Smooth muscle cell (in vitro differentiated cells): ENCODE measurements at regions not wholly inside any gene's neighbourhood (a gene's known extent, or its start where the extent isn't known, plus 50 kb on each side); places are given as distances from the start of the nearest gene placed in this dataset.
"Not testable (repeated sequence)": the region's sequence is repeated elsewhere in the genome, so short reads cannot be mapped to it uniquely, and the experiment has no call there.

Experiments used
- DNase-seq: peaks from one replicate; lab custom pipeline; 2025; ENCODE audit not compliant: unreplicated experiment; lab: John Stamatoyannopoulos, UW
- H2AFZ ChIP-seq: fragments of 200-600 bp; sonication (generic); 2 replicates; pipeline ENCODE4 v1.6.0; 2016; ENCODE audit warnings: antibody characterized with exemption, low read depth, mild to moderate bottlenecking
- H3F3A ChIP-seq: fragments of 200-600 bp; sonication (generic); 2 replicates; pipeline ENCODE4 v1.6.0; 2017; ENCODE audit warnings: antibody characterized with exemption, low read depth
- H3K27ac ChIP-seq: fragments of 200-600 bp; sonication (generic); 2 replicates; pipeline ENCODE4 v1.5.1; 2016; ENCODE audit warnings: low read depth, mild to moderate bottlenecking
- H3K27me3 ChIP-seq: fragments of 200-600 bp; sonication (generic); 2 replicates; pipeline ENCODE4 v1.6.1; 2016; ENCODE audit warnings: low read depth, mild to moderate bottlenecking
- H3K36me3 ChIP-seq: fragments of 200-600 bp; sonication (generic); 2 replicates; pipeline ENCODE4 v1.5.1; 2016; ENCODE audit warnings: low read depth
- H3K4me1 ChIP-seq: fragments of 200-600 bp; sonication (generic); 2 replicates; pipeline ENCODE4 v1.5.1; 2016; ENCODE audit warnings: low read depth
- H3K4me2 ChIP-seq: fragments of 200-600 bp; sonication (generic); 2 replicates; pipeline ENCODE4 v1.6.0; 2016; ENCODE audit warnings: mild to moderate bottlenecking
- H3K4me3 ChIP-seq: fragments of 200-600 bp; sonication (generic); 2 replicates; pipeline ENCODE4 v1.5.1; 2016; ENCODE audit warnings: mild to moderate bottlenecking
- H3K79me2 ChIP-seq: fragments of 200-600 bp; sonication (generic); 2 replicates; pipeline ENCODE4 v1.6.0; 2016; ENCODE audit warnings: low read depth, mild to moderate bottlenecking
- H3K9ac ChIP-seq: fragments of 200-600 bp; sonication (generic); 2 replicates; pipeline ENCODE4 v1.6.0; 2016; ENCODE audit warnings: low read depth
- H3K9me3 ChIP-seq: fragments of 200-600 bp; sonication (generic); replicated peaks from 2 replicates; pipeline ENCODE4 v1.5.1; 2016; ENCODE audit warnings: low read depth
- H4K20me1 ChIP-seq: fragments of 200-600 bp; sonication (generic); 2 replicates; pipeline ENCODE4 v1.6.0; 2016; ENCODE audit warnings: low read depth
- WGBS: methylation state at CpG from one replicate; pipeline ENCODE4 v1.1.7; 2016; ENCODE audit warnings: low lambda C conversion rate; 5-methylcytosine and 5-hydroxymethylcytosine counted together
- TF ChIP-seq, protein P1 (sequence below): fragments of 200-600 bp; sonication (generic); IDR thresholded peaks from 2 replicates; pipeline ENCODE4 v1.5.1; 2017; ENCODE audit warnings: borderline replicate concordance, mild to moderate bottlenecking, antibody characterized with exemption; ENCODE audit not compliant: insufficient read depth, poor library complexity, severe bottlenecking

DNA sequence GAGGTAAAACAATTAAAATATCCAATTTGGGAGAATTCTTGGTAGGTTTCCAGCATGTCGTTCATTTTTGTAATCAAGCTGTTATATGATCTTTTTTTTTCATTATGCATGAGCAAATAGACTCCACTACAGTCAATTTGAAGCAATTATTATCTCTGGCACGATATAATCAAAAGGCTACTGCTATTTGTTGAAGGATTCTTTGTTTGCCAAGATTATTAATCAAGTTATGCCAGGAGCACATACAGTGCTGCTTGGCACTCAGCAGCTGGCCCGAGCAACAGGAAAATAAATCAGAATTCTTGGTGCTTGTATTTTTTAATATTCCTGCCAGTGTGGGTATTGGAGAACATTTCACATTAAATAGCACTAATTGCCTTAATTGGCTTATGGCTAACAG lies 279.5 kb downstream of the RND3 start:
- Histone ChIP-seq H3K9ac (no peak overlapping the region), H4K20me1 (no peaks in the 10 kb centered on the region), H3K4me3 (no peak overlapping the region), H3K4me2 (no peak overlapping the region), H3K27me3 (no peaks in the 10 kb centered on the region), H3K9me3 (no peaks in the 10 kb centered on the region), H3K36me3 (no peaks in the 10 kb centered on the region), H3K4me1 (peaks cover 21% of the 10 kb centered on the region), H3K79me2 (no peaks in the 10 kb centered on the region), H2AFZ (no peak overlapping the region), H3F3A (no peaks in the 10 kb centered on the region), H3K27ac (no peak overlapping the region)
- no peak for DNase-seq
- 93% methylated on average over 3 of the region's 3 CpGs for WGBS
- TF ChIP-seq, protein P1, sequence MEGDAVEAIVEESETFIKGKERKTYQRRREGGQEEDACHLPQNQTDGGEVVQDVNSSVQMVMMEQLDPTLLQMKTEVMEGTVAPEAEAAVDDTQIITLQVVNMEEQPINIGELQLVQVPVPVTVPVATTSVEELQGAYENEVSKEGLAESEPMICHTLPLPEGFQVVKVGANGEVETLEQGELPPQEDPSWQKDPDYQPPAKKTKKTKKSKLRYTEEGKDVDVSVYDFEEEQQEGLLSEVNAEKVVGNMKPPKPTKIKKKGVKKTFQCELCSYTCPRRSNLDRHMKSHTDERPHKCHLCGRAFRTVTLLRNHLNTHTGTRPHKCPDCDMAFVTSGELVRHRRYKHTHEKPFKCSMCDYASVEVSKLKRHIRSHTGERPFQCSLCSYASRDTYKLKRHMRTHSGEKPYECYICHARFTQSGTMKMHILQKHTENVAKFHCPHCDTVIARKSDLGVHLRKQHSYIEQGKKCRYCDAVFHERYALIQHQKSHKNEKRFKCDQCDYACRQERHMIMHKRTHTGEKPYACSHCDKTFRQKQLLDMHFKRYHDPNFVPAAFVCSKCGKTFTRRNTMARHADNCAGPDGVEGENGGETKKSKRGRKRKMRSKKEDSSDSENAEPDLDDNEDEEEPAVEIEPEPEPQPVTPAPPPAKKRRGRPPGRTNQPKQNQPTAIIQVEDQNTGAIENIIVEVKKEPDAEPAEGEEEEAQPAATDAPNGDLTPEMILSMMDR, result no peak

DNA sequence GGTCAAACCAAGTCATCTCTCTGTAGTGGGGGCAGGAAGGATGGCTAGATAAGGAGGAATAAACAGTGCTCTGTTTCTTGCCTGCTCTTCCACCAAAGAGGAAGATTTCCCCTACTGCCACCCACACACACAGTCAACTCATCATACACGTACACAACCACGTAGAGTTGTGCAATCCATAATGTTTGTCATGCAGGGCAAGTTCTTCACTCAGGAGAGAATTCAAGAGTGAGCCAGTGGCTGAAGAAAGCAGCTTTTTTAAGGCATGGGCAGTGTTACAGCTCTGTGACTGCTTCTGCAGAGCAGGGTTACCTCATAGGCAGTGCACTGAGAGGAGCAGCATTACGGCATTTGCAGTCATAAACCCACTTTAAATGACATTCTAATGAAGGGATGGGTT lies 283.0 kb downstream of the RND3 start:
- peaks cover 4% of the 10 kb centered on the region for H3K4me1 ChIP-seq
- peak overlapping the region; percentile 75 for H3K27ac ChIP-seq
- TF ChIP-seq, protein P1, result no peak
- no peak overlapping the region for H3K9ac ChIP-seq
- 7% methylated on average over 3 of the region's 3 CpGs for WGBS
- H3K79me2 ChIP-seq, result no peaks in the 10 kb centered on the region
- H3K4me3 ChIP-seq, result no peak overlapping the region
- H3F3A ChIP-seq, result no peaks in the 10 kb centered on the region
- no peaks in the 10 kb centered on the region for H3K27me3 ChIP-seq
- no peaks in the 10 kb centered on the region for H3K9me3 ChIP-seq
- no peak for DNase-seq
- H3K4me2 ChIP-seq, result peak overlapping the region; percentile 56
- no peaks in the 10 kb centered on the region for H4K20me1 ChIP-seq
- H2AFZ ChIP-seq, result no peak overlapping the region
- no peaks in the 10 kb centered on the region for H3K36me3 ChIP-seq

DNA sequence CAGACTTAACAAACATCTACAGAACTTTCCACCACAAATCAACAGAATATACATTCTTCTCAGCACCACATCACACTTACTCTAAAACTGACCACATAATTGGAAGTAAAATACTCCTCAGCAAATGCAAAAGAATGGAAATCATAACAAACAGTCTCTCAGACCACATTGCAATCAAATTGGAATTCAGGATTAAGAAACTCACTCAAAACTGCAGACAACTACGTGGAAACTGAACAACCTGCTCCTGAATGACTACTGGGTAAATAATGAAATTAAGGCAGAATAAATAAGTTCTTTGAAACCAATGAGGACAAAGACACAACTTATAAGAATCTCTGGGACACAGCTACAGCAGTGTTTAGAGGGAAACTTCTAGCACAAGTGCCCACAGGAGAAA lies 292.7 kb downstream of the RND3 start:
- not testable (repeated sequence) for H3K9ac ChIP-seq, H3K4me1 ChIP-seq, H3K36me3 ChIP-seq, H3K27ac ChIP-seq, H2AFZ ChIP-seq, H3K4me3 ChIP-seq, H4K20me1 ChIP-seq, H3K79me2 ChIP-seq, H3F3A ChIP-seq, H3K4me2 ChIP-seq, DNase-seq, H3K9me3 ChIP-seq, H3K27me3 ChIP-seq
- WGBS, result 74% methylated on average over 1 of the region's 1 CpG

DNA sequence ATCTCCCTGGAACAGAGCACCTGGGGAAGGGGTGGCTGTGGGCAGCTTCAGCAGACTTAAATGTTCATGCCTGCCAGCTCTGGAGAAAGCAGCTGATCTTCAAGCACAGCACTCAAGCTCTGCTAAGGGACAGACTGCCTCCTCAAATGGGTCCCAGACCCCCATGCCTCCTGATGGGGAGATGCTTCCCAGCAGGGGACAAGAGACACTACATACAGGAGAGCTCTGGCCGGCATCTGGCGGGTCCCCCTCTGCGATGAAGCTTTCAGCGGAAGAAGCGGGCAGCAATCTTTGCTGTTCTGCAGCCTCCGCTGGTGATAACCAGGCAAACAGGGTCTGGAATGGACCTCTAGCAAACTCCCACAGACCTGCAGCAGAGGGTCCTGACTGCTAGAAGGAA lies 294.8 kb downstream of the RND3 start:
- Histone ChIP-seq H3K36me3 (no peaks in the 10 kb centered on the region), H3F3A (no peaks in the 10 kb centered on the region), H3K79me2 (no peaks in the 10 kb centered on the region), H3K4me2 (no peak overlapping the region), H3K9ac (no peak overlapping the region), H3K27me3 (no peaks in the 10 kb centered on the region), H2AFZ (no peak overlapping the region), H3K4me3 (no peak overlapping the region), H3K27ac (no peak overlapping the region), H3K4me1 (no peaks in the 10 kb centered on the region), H4K20me1 (no peaks in the 10 kb centered on the region), H3K9me3 (no peaks in the 10 kb centered on the region)
- DNase-seq, result no peak
- 97% methylated on average over 6 of the region's 6 CpGs for WGBS
- TF ChIP-seq, protein P1, result no peak
